ENCODE measurements at regions not wholly inside any gene's neighbourhood (a gene's known extent, or its start where the extent isn't known, plus 50 kb on each side); places are given as distances from the start of the nearest gene placed in this dataset.

- no peak for DNase-seq
These were observed 168.9 kb upstream of the PHF14 start for GRCh38 chr7:10804770-10805169.

- no peak for DNase-seq
These were observed 158.1 kb upstream of the PHF14 start for GRCh38 chr7:10815546-10815945.

- DNase-seq = no peak
These were observed 152.5 kb upstream of the PHF14 start for GRCh38 chr7:10821156-10821555.

DNA sequence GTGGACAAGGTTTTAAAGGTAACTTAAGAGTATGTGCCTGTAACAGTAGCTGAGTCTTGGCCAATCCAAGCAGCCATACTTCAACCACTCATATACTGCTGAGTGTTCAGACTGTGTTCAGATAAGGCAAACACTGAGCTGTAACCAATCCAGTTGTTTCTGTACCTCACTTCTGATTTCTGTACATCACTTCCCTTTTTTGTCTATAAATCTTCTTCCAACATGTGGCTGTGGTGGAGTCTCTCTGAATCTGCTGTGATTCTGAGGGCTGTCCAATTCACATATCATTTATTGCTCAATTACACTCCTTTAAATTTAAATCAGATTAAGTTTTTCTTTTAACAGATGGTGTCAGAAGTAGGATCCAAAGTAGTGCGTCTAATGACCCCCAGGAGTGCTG is 149.5 kb upstream of the PHF14 start:
- no peak for DNase-seq

DNA sequence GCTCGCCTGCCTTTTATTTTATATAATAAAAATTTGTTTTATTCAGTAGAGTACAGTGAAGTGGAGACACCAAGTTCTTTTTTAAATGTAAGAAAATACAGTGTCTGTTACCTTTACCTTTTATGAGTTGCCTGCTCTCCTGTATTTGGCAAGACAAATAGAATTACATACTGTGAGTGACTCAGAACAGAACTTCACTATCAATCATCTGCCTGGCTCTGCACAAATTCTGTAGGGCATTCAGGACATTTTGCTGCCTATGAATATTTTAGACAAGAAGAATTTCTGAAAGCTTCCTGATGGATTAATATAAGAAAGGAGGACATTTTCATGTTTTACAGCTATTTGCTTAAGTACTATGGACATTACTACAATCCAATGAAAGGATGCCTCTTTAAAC is 135.4 kb upstream of the PHF14 start:
- no peak for DNase-seq

- no peak for DNase-seq
These were observed 128.4 kb upstream of the PHF14 start for GRCh38 chr7:10845225-10845624.

DNA sequence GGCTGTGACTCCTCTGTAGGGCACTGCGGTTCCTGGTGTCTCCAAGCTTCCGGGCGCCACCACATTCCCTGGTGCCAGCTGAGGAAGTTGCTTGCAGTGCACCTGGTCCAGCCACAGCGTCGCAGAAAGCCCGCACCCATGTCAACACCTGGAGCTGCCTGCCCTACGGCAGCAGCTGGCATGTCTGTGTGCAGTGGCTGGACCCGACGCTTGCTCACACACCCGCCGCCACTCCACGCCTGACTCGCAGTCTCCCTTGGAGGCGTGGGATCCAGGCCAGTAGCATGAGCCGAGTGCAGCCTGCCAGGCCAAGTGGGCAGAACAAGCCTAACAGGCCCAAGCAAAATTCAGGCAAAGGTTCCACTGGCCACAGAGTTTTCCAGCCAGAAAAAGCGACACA is 118.1 kb upstream of the PHF14 start:
- DNase-seq = no peak

DNA sequence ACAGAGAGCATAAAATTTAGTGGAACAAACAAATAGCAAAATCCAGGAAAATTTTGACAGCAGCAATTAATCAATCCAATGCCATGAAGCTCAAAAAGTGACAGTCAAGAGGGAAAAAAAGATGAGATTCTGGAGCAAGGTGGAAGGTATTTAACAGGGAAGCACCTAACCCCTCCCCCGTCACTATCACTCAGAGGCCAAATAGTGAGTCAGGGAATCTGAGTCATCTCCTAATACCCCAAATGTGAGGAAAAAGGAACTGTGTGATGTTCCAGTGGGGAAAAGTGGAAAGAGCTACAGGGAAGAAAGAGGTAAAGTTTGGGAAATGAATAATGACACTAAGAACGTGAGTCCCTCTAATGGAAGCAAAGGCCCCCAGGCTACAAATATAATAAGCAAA is 113.2 kb upstream of the PHF14 start:
- DNase-seq = no peak

DNA sequence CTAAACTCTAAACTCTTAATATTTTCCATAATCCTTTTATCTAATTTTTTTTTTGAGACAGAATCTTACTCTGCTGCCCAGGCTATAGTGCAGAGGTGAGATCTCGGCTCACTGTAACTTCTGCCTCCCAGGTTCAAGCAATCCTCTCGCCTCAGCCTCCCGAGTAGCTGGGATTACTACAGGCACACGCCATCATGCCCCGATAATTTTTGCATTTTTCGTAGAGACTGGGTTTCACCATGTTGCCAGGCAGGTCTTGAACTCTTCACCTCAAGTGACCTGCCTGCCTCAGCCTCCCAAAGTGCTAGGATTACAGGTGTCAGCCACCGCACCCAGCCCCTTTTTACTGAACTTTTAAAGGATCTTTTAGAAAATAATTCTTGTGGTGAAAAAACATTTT is 110.2 kb upstream of the PHF14 start:
- no peak for DNase-seq

DNA sequence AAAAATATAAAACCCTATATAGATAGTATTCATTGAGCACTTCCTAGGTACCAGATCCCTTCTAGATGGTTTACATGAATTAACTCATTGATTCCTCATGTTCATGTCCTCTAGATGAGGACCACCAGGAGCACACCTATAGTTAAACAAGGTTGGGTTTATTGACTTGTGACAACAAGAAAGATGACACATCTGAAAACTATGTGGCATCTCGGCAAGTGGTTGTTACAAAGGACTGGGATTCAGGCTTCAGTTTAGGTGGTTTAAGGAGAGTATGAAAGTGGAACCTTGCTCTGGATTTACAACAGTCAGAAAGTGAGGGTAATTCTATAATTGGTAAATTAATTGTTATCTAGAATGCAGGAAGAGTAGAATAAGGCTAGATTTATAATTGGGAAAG is 99.0 kb upstream of the PHF14 start:
- no peak for DNase-seq

GRCh38 chr7:10875080-10875479 is 98.6 kb upstream of the PHF14 start:
- no peak for DNase-seq

DNA sequence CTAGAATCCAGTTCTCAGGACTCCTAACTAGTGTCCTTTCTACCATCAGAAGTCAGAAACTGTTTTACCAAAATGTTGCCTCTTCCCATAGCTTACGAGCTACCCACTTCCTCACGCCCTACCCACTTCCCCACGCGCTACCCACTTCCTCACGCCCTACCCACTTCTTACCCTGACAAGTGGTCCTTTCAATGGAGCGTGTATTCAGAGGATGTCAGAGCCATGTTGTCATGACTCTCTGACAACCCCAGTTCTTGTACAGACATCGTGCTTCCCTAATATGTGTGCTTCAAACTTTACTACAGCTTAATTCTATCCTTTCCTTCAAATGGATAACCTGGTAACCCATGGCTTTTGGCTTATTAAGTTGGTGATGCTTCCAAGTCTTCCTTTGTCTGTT is 84.8 kb upstream of the PHF14 start:
- no peak for DNase-seq

GRCh38 chr7:10889266-10889898 is 84.3 kb upstream of the PHF14 start:
- no peak for DNase-seq

DNA sequence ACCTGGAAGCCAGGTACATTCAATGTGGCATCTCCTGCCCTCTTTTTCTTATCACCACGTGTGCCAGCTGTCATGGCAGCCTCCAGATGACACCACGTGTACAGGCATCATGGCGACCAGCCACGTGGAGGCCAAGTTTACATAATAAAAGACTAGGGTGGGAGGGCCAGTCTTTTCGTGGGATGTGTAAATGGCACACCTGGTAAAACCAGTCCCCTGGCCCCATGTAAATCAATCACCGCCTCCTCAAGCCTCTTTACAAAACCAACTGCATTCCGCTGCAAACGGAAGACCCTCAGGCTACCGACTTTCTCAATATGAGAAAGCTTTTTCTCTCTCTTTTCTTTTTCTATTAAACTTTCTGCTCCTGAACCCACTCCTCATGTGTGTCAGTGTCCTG is 65.1 kb upstream of the PHF14 start:
- DNase-seq = no peak

DNA sequence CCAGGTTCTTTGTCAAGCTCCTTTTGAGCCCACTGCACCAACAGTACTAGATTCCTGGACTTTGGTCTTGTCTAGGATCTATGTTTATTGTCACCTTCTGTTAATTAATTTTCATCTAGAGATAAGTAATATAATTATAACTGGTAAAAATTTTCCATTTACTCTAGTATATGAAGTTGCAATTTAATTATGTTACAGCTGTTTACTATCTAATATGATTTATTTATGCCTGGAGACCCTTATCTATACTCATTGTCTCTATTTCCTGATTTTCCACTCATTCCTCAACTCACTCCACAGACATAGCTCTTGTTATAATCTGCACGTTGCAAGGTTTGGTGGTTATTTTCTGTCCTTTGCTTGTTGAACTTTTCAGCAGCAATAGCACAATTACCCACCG is 63.2 kb upstream of the PHF14 start:
- DNase-seq = no peak

- DNase-seq = no peak
These were observed 61.6 kb upstream of the PHF14 start for GRCh38 chr7:10912077-10912476.

- DNase-seq = no peak
These were observed 60.2 kb upstream of the PHF14 start for GRCh38 chr7:10913457-10913856.

DNA sequence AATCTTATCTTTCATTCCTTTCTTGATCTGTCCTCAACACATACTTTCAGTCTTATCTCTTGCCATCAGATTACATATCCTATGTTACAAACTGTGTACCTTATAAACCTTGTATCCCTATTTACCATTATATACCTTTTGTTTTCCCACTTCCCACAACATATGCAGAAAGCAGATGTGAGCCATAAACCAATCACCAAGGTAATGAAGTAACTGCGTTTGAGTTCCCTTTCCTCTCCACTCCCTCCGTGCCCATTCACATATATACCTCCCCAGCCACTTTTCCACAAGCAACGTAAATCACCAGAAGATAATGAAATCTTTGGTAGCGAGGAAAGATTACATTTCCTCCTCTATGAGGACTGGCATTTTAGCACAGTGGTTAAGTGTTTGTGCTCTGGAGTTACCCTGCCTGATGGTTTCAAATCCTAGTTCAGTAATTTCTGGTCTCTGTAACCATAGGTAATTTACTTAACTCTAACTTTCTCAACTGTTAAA is 55.5 kb upstream of the PHF14 start:
- no peak for DNase-seq

GRCh38 chr7:10919923-10920322 is 53.7 kb upstream of the PHF14 start:
- DNase-seq = no peak
